ENCODE measurements at regions not wholly inside any gene's neighbourhood (a gene's known extent, or its start where the extent isn't known, plus 50 kb on each side); places are given as distances from the start of the nearest gene placed in this dataset.

DNA sequence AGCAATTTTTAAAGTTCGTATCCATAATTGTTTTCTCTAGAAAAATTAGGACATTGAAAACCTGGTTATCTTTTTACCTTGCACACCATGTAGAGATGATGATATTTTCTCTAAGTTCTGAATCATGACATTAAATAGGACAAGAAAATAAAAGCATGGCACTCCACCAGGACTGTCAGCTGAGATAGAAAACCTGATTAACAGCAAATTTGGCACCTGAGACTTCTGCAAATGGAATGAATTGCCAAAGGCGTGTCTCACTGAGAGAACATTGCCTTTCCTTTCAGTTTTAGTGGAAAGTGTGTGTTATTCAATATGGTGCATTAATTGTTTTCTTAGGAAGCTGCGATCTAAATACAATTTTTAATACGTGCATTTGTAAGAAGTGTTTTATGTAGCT lies 164.7 kb downstream of the LRRC30 start:
- TF ChIP-seq, protein P1, sequence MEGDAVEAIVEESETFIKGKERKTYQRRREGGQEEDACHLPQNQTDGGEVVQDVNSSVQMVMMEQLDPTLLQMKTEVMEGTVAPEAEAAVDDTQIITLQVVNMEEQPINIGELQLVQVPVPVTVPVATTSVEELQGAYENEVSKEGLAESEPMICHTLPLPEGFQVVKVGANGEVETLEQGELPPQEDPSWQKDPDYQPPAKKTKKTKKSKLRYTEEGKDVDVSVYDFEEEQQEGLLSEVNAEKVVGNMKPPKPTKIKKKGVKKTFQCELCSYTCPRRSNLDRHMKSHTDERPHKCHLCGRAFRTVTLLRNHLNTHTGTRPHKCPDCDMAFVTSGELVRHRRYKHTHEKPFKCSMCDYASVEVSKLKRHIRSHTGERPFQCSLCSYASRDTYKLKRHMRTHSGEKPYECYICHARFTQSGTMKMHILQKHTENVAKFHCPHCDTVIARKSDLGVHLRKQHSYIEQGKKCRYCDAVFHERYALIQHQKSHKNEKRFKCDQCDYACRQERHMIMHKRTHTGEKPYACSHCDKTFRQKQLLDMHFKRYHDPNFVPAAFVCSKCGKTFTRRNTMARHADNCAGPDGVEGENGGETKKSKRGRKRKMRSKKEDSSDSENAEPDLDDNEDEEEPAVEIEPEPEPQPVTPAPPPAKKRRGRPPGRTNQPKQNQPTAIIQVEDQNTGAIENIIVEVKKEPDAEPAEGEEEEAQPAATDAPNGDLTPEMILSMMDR (IDR thresholded peaks at IDR 0.05), result no peak
- no peak for TF ChIP-seq POLR2A (IDR thresholded peaks at IDR 0.05)

Data from thyroid gland (tissue), 4 donors.